CD4-positive, alpha-beta T cell (primary cell): ENCODE measurements at regions not wholly inside any gene's neighbourhood (a gene's known extent, or its start where the extent isn't known, plus 50 kb on each side); places are given as distances from the start of the nearest gene placed in this dataset.

Experiments used
- ATAC-seq: fragments of 200-7000 bp; cut with Tn5 transposase; one replicate; pipeline ENCODE4 v1.10.0; 2022; ENCODE audit warnings: mild to moderate bottlenecking; ENCODE audit not compliant: poor library complexity
- CTCF ChIA-PET: fragments of 350-600 bp; sonication (Branson Sonifier 250); formaldehyde crosslinking; loops from one replicate; lab custom pipeline; 2021; ENCODE audit warnings: antibody characterized with exemption, inconsistent platforms; lab: Charles Lee
- POLR2A ChIA-PET: fragments of 350-600 bp; sonication (Branson Sonifier 250); formaldehyde crosslinking; loops from one replicate; lab custom pipeline; 2021; ENCODE audit warnings: antibody characterized with exemption, inconsistent platforms; lab: Charles Lee
- DNase-seq, 14 experiments: peaks; one replicate each; pipeline ENCODE4 v3.0.0-alpha.2; 2013 to 2020; ENCODE audit warnings: mixed read lengths in 2 of 14
- H3K27ac ChIP-seq, 2 donors: one replicate each; pipeline versions ENCODE4 v1.5.1 to v1.7.0; 2013; ENCODE audit warnings: low read length in 2 of 2, low read depth in 1 of 2, mild to moderate bottlenecking in 1 of 2
- H3K27me3 ChIP-seq, 2 experiments: 1 replicate in 1 of 2; 2 replicates in 1 of 2; pipeline versions ENCODE4 v1.6.1 to v1.7.0; 2013; ENCODE audit warnings: low read length in 2 of 2, control low read depth in 1 of 2, mild to moderate bottlenecking in 1 of 2, moderate library complexity in 1 of 2; ENCODE audit not compliant: insufficient read depth in 2 of 2, control insufficient read depth in 1 of 2
- H3K36me3 ChIP-seq: one replicate; pipeline ENCODE4 v1.6.1; 2013; ENCODE audit warnings: low read length, control low read depth; ENCODE audit not compliant: insufficient read depth
- H3K4me1 ChIP-seq: one replicate; pipeline ENCODE4 v1.6.1; 2013; ENCODE audit warnings: low read length, control low read depth; ENCODE audit not compliant: insufficient read depth
- H3K4me3 ChIP-seq: one replicate; pipeline ENCODE4 v1.5.1; 2013; ENCODE audit warnings: mild to moderate bottlenecking, low read length, moderate library complexity
- H3K9me3 ChIP-seq, 2 experiments: 1 replicate in 1 of 2; 2 replicates in 1 of 2; pipeline versions ENCODE4 v1.6.1 to v1.7.0; 2013; ENCODE audit warnings: low read length in 2 of 2, mild to moderate bottlenecking in 2 of 2, control low read depth in 1 of 2, moderate library complexity in 1 of 2; ENCODE audit not compliant: control insufficient read depth in 1 of 2, insufficient read depth in 1 of 2
- H3K27ac Mint-ChIP-seq: one replicate; pipeline ENCODE4 v1.8.0; 2020; ENCODE audit warnings: mixed read lengths
- H3K27me3 Mint-ChIP-seq: one replicate; pipeline ENCODE4 v1.8.0; 2021; ENCODE audit warnings: mixed read lengths
- H3K36me3 Mint-ChIP-seq: one replicate; pipeline ENCODE4 v1.8.0; 2021; ENCODE audit warnings: low read depth, mixed read lengths
- H3K4me1 Mint-ChIP-seq: one replicate; pipeline ENCODE4 v1.8.0; 2021; ENCODE audit warnings: low read depth, mixed read lengths
- H3K4me3 Mint-ChIP-seq: one replicate; pipeline ENCODE4 v1.8.0; 2020; ENCODE audit warnings: mild to moderate bottlenecking, mixed read lengths
- H3K9me3 Mint-ChIP-seq: one replicate; pipeline ENCODE4 v1.8.0; 2020; ENCODE audit warnings: mixed read lengths
- intact Hi-C, 2 experiments: fragments of 100-400 bp; cut with DNase I in 1 of 2; cut with micrococcal nuclease in 1 of 2; formaldehyde crosslinking; loops; one replicate each; pipeline versions ENCODE4 v1.15.1 to v1.9.0; 2023 to 2025; cut with DNase I, micrococcal nuclease
- TF ChIP-seq, protein P1 (sequence below): fragments of 200-600 bp; IDR thresholded peaks from one replicate; pipeline ENCODE4 v1.8.0; 2022; ENCODE audit warnings: antibody characterized with exemption, mild to moderate bottlenecking

DNA sequence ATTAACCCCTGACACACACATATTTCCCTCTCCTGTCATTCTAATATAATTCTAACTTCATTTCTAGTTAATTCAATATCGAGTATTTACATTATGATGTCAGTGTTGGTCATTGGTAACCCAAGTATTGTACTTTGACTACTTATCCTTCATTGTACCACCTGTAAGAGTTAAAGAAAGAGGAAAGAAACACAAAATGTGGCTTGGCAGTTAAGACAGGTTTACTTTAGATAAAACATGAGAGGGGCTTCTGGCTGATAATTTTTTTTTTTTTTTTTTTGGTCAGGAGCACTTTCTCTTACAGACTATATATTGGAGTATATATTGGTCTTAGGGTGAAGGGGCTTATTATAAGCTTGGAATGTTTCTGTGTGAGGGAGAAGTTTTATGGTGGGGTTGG lies 57.0 kb upstream of the ACYP2 start:
- TF ChIP-seq, protein P1, sequence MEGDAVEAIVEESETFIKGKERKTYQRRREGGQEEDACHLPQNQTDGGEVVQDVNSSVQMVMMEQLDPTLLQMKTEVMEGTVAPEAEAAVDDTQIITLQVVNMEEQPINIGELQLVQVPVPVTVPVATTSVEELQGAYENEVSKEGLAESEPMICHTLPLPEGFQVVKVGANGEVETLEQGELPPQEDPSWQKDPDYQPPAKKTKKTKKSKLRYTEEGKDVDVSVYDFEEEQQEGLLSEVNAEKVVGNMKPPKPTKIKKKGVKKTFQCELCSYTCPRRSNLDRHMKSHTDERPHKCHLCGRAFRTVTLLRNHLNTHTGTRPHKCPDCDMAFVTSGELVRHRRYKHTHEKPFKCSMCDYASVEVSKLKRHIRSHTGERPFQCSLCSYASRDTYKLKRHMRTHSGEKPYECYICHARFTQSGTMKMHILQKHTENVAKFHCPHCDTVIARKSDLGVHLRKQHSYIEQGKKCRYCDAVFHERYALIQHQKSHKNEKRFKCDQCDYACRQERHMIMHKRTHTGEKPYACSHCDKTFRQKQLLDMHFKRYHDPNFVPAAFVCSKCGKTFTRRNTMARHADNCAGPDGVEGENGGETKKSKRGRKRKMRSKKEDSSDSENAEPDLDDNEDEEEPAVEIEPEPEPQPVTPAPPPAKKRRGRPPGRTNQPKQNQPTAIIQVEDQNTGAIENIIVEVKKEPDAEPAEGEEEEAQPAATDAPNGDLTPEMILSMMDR: no peak
- Histone ChIP-seq H3K27ac (no peak overlapping the region), H3K4me3 (no peak overlapping the region), H3K27me3 (no peaks in the 10 kb centered on the region), H3K36me3 (no peaks in the 10 kb centered on the region), H3K4me1 (peaks cover 2% of the 10 kb centered on the region), H3K9me3 (peaks cover 0 to under 1% of the 10 kb centered on the region in 2 experiments)
- no peak overlapping the region for H3K4me3 Mint-ChIP-seq
- peaks cover 18% of the 10 kb centered on the region for H3K4me1 Mint-ChIP-seq
- H3K9me3 Mint-ChIP-seq: peaks cover 5% of the 10 kb centered on the region
- ChIA-PET POLR2A (no interaction called here), CTCF (no interaction called here)
- intact Hi-C loops: no loop called here
- no peak overlapping the region for H3K27ac Mint-ChIP-seq
- DNase-seq (no peak), ATAC-seq (no peak)
- H3K36me3 Mint-ChIP-seq: peaks cover 43% of the 10 kb centered on the region
- H3K27me3 Mint-ChIP-seq: no peaks in the 10 kb centered on the region

DNA sequence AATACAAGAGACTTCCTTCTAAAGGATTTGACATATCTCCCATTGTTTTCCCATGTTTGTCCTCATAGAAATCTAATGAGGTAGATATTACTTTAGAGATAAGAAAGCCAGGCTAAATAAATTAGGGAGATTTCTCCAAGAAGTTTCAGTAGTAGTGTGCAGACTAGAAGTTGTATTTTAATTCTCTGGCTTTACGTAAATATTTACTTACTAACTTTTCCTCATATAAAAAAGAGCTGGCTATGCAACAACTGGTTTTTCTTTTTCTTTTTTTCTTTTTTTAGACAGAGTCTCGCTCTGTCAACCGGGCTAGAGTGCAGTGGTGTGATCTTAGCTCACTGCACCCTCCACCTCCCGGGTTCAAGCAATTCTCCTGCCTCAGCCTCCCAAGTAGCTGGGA lies 60.6 kb upstream of the ACYP2 start:
- Histone ChIP-seq H3K27me3 (no peaks in the 10 kb centered on the region), H3K27ac (peak overlapping the region in 1 of 2 donors; percentile 73), H3K36me3 (no peaks in the 10 kb centered on the region), H3K4me1 (peaks cover 8% of the 10 kb centered on the region), H3K9me3 (peaks cover 0 to 5% of the 10 kb centered on the region in 2 experiments), H3K4me3 (no peak overlapping the region)
- ChIA-PET CTCF (no interaction called here), POLR2A (interaction anchor here (0.7 kb wide), 1 partner anchor 67 kb away, joined by 3 read pairs; no protein-coding TSS in a partner anchor)
- ATAC-seq (no peak), DNase-seq (no peak)
- peaks cover 62% of the 10 kb centered on the region for H3K36me3 Mint-ChIP-seq
- TF ChIP-seq, protein P1: no peak
- intact Hi-C loops: no loop called here
- H3K9me3 Mint-ChIP-seq: peaks cover 7% of the 10 kb centered on the region
- no peaks in the 10 kb centered on the region for H3K27me3 Mint-ChIP-seq
- H3K27ac Mint-ChIP-seq: peak overlapping the region; percentile 77
- no peak overlapping the region for H3K4me3 Mint-ChIP-seq
- peaks cover 25% of the 10 kb centered on the region for H3K4me1 Mint-ChIP-seq

DNA sequence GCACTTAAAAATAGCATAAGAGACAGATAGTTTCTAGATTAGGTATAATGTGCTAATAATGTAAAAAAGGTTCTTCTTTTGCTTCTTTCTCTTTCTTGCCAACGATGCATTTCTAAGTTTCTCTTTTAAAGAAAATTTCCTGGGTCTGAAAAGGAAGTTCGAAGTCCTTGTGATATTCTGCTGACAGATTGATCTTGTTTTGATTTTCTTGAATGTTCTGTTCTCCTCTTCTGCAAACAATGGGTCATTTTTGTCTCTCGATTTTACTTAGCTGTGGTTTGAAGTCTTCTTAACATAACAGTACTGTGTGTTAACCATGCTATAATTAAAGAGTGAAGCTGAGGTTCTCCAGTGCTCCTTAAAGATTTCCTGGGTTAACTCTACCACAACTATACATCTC lies 61.1 kb upstream of the ACYP2 start:
- Mint-ChIP-seq H3K4me3 (peak overlapping the region; percentile 47), H3K36me3 (peaks cover 58% of the 10 kb centered on the region), H3K9me3 (peaks cover 7% of the 10 kb centered on the region), H3K27ac (peak overlapping the region; percentile 77), H3K27me3 (no peaks in the 10 kb centered on the region), H3K4me1 (peaks cover 30% of the 10 kb centered on the region)
- H3K9me3 ChIP-seq: peaks cover 0 to 5% of the 10 kb centered on the region in 2 experiments
- intact Hi-C loops: no loop called here
- POLR2A ChIA-PET: no interaction called here
- H3K4me3 ChIP-seq: no peak overlapping the region
- H3K27ac ChIP-seq: peak overlapping the region; percentile 39 to 73
- ATAC-seq (no peak), DNase-seq (peak in 1 of 14 experiments; percentile 27)
- TF ChIP-seq, protein P1: no peak
- H3K27me3 ChIP-seq: no peaks in the 10 kb centered on the region
- CTCF ChIA-PET: no interaction called here
- no peaks in the 10 kb centered on the region for H3K36me3 ChIP-seq
- H3K4me1 ChIP-seq: peaks cover 8% of the 10 kb centered on the region
